ENCODE measurements at regions not wholly inside any gene's neighbourhood (a gene's known extent, or its start where the extent isn't known, plus 50 kb on each side); places are given as distances from the start of the nearest gene placed in this dataset.
"Not testable (repeated sequence)": the region's sequence is repeated elsewhere in the genome, so short reads cannot be mapped to it uniquely, and the experiment has no call there.

- H3K9me3 ChIP-seq (ENCODE audit: control insufficient read depth in 2 of 3, low read length in 3 of 3); intact Hi-C loops (cut with micrococcal nuclease); H3K27me3 Mint-ChIP-seq; H3K27ac ChIP-seq (ENCODE audit: low read depth, low read length); H3K36me3 ChIP-seq (ENCODE audit: control insufficient read depth in 2 of 3, insufficient read depth in 3 of 3, low read length in 3 of 3); H3K4me1 ChIP-seq (ENCODE audit: control insufficient read depth in 2 of 2, insufficient read depth in 2 of 2, low read length in 2 of 2); H3K9me3 Mint-ChIP-seq; H3K27me3 ChIP-seq (ENCODE audit: control insufficient read depth in 2 of 2, insufficient read depth in 2 of 2, low read length in 2 of 2); H3K4me1 Mint-ChIP-seq; DNase-seq; CTCF ChIA-PET; H3K36me3 Mint-ChIP-seq; H3K4me3 ChIP-seq (ENCODE audit: low read length); H3K4me3 Mint-ChIP-seq; POLR2A ChIA-PET: not testable (repeated sequence)
- peak overlapping the region in 4 of 9 donors; percentile 38 to 78 (median 62) for H3K27ac Mint-ChIP-seq
- ATAC-seq, result peak; percentile 18
Measured at GRCh38 chr12:131293071-131294015, 339.6 kb downstream of the ADGRD1 start.

GRCh38 chr12:131294716-131295115 lies 341.0 kb downstream of the ADGRD1 start:
- H3K9me3 Mint-ChIP-seq; H3K4me1 ChIP-seq (ENCODE audit: control insufficient read depth in 2 of 2, insufficient read depth in 2 of 2, low read length in 2 of 2); H3K4me3 Mint-ChIP-seq; H3K9me3 ChIP-seq (ENCODE audit: control insufficient read depth in 2 of 3, low read length in 3 of 3); H3K36me3 ChIP-seq (ENCODE audit: control insufficient read depth in 2 of 3, insufficient read depth in 3 of 3, low read length in 3 of 3); H3K27me3 ChIP-seq (ENCODE audit: control insufficient read depth in 2 of 2, insufficient read depth in 2 of 2, low read length in 2 of 2); DNase-seq; H3K4me1 Mint-ChIP-seq; H3K4me3 ChIP-seq (ENCODE audit: low read length); H3K27ac Mint-ChIP-seq; ATAC-seq; H3K27me3 Mint-ChIP-seq; POLR2A ChIA-PET; H3K27ac ChIP-seq (ENCODE audit: low read depth, low read length); CTCF ChIA-PET; intact Hi-C loops (cut with micrococcal nuclease); H3K36me3 Mint-ChIP-seq: not testable (repeated sequence)

GRCh38 chr12:131295117-131295516 lies 341.4 kb downstream of the ADGRD1 start:
- H3K36me3 ChIP-seq (ENCODE audit: control insufficient read depth in 2 of 3, insufficient read depth in 3 of 3, low read length in 3 of 3); CTCF ChIA-PET; H3K9me3 Mint-ChIP-seq; H3K4me1 ChIP-seq (ENCODE audit: control insufficient read depth in 2 of 2, insufficient read depth in 2 of 2, low read length in 2 of 2); H3K4me3 ChIP-seq (ENCODE audit: low read length); H3K27ac ChIP-seq (ENCODE audit: low read depth, low read length); H3K4me1 Mint-ChIP-seq; H3K27me3 Mint-ChIP-seq; H3K9me3 ChIP-seq (ENCODE audit: control insufficient read depth in 2 of 3, low read length in 3 of 3); H3K27ac Mint-ChIP-seq; ATAC-seq; intact Hi-C loops (cut with micrococcal nuclease); POLR2A ChIA-PET; H3K36me3 Mint-ChIP-seq; H3K27me3 ChIP-seq (ENCODE audit: control insufficient read depth in 2 of 2, insufficient read depth in 2 of 2, low read length in 2 of 2); DNase-seq; H3K4me3 Mint-ChIP-seq: not testable (repeated sequence)

GRCh38 chr12:131295559-131295958 lies 341.9 kb downstream of the ADGRD1 start:
- H3K4me1 Mint-ChIP-seq; H3K27me3 Mint-ChIP-seq; H3K4me1 ChIP-seq (ENCODE audit: control insufficient read depth in 2 of 2, insufficient read depth in 2 of 2, low read length in 2 of 2); H3K36me3 ChIP-seq (ENCODE audit: control insufficient read depth in 2 of 3, insufficient read depth in 3 of 3, low read length in 3 of 3); H3K4me3 Mint-ChIP-seq; H3K27ac ChIP-seq (ENCODE audit: low read depth, low read length); H3K36me3 Mint-ChIP-seq; H3K9me3 Mint-ChIP-seq; CTCF ChIA-PET; DNase-seq; H3K4me3 ChIP-seq (ENCODE audit: low read length); POLR2A ChIA-PET; H3K27ac Mint-ChIP-seq; intact Hi-C loops (cut with micrococcal nuclease); ATAC-seq; H3K9me3 ChIP-seq (ENCODE audit: control insufficient read depth in 2 of 3, low read length in 3 of 3); H3K27me3 ChIP-seq (ENCODE audit: control insufficient read depth in 2 of 2, insufficient read depth in 2 of 2, low read length in 2 of 2): not testable (repeated sequence)

- ATAC-seq; H3K27ac ChIP-seq (ENCODE audit: low read depth, low read length); H3K27me3 Mint-ChIP-seq; POLR2A ChIA-PET; H3K4me1 ChIP-seq (ENCODE audit: control insufficient read depth in 2 of 2, insufficient read depth in 2 of 2, low read length in 2 of 2); H3K4me3 ChIP-seq (ENCODE audit: low read length); H3K9me3 Mint-ChIP-seq; DNase-seq; CTCF ChIA-PET; intact Hi-C loops (cut with micrococcal nuclease); H3K9me3 ChIP-seq (ENCODE audit: control insufficient read depth in 2 of 3, low read length in 3 of 3); H3K4me1 Mint-ChIP-seq; H3K4me3 Mint-ChIP-seq; H3K27ac Mint-ChIP-seq; H3K27me3 ChIP-seq (ENCODE audit: control insufficient read depth in 2 of 2, insufficient read depth in 2 of 2, low read length in 2 of 2); H3K36me3 Mint-ChIP-seq; H3K36me3 ChIP-seq (ENCODE audit: control insufficient read depth in 2 of 3, insufficient read depth in 3 of 3, low read length in 3 of 3): not testable (repeated sequence)
Measured at GRCh38 chr12:131296136-131296535, 342.4 kb downstream of the ADGRD1 start.

GRCh38 chr12:131296651-131297050 lies 342.9 kb downstream of the ADGRD1 start:
- intact Hi-C loops (cut with micrococcal nuclease); H3K27ac ChIP-seq (ENCODE audit: low read depth, low read length); H3K27me3 Mint-ChIP-seq; ATAC-seq; H3K36me3 ChIP-seq (ENCODE audit: control insufficient read depth in 2 of 3, insufficient read depth in 3 of 3, low read length in 3 of 3); CTCF ChIA-PET; DNase-seq; H3K4me3 ChIP-seq (ENCODE audit: low read length); H3K4me3 Mint-ChIP-seq; H3K36me3 Mint-ChIP-seq; POLR2A ChIA-PET; H3K9me3 ChIP-seq (ENCODE audit: control insufficient read depth in 2 of 3, low read length in 3 of 3); H3K4me1 ChIP-seq (ENCODE audit: control insufficient read depth in 2 of 2, insufficient read depth in 2 of 2, low read length in 2 of 2); H3K27me3 ChIP-seq (ENCODE audit: control insufficient read depth in 2 of 2, insufficient read depth in 2 of 2, low read length in 2 of 2); H3K4me1 Mint-ChIP-seq; H3K9me3 Mint-ChIP-seq; H3K27ac Mint-ChIP-seq: not testable (repeated sequence)

GRCh38 chr12:131298526-131299369 lies 345.0 kb downstream of the ADGRD1 start:
- H3K27ac ChIP-seq (ENCODE audit: low read depth, low read length); intact Hi-C loops (cut with micrococcal nuclease); H3K9me3 ChIP-seq (ENCODE audit: control insufficient read depth in 2 of 3, low read length in 3 of 3); H3K4me1 Mint-ChIP-seq; H3K4me3 ChIP-seq (ENCODE audit: low read length); H3K4me1 ChIP-seq (ENCODE audit: control insufficient read depth in 2 of 2, insufficient read depth in 2 of 2, low read length in 2 of 2); H3K27me3 ChIP-seq (ENCODE audit: control insufficient read depth in 2 of 2, insufficient read depth in 2 of 2, low read length in 2 of 2); H3K36me3 Mint-ChIP-seq; H3K9me3 Mint-ChIP-seq; DNase-seq; H3K27ac Mint-ChIP-seq; POLR2A ChIA-PET; CTCF ChIA-PET; H3K36me3 ChIP-seq (ENCODE audit: control insufficient read depth in 2 of 3, insufficient read depth in 3 of 3, low read length in 3 of 3): not testable (repeated sequence)
- peak; percentile 48 for ATAC-seq
- Mint-ChIP-seq H3K27me3 (peaks cover 0 to 11% (median 3%) of the 10 kb centered on the region in 5 donors), H3K4me3 (peak overlapping the region in 1 of 10 donors; percentile 73)

All from naive thymus-derived CD4-positive, alpha-beta T cell (primary cell).